Mucosa of descending colon (tissue), 3 donors: ENCODE measurements at regions not wholly inside any gene's neighbourhood (a gene's known extent, or its start where the extent isn't known, plus 50 kb on each side); places are given as distances from the start of the nearest gene placed in this dataset.

Source experiments
- ATAC-seq: fragments of 200-7000 bp; cut with Tn5 transposase; one replicate; pipeline ENCODE4 v1.9.1; 2020; ENCODE audit warnings: mild to moderate bottlenecking, moderate library complexity
- DNase-seq, 3 donors: peaks; one replicate each; pipeline ENCODE4 v3.0.0-alpha.2; 2020
- H3K36me3 ChIP-seq: fragments of 200-600 bp; one replicate; pipeline ENCODE4 v1.8.0; 2021; ENCODE audit warnings: low read depth, mild to moderate bottlenecking
- H3K4me1 ChIP-seq: fragments of 200-600 bp; one replicate; pipeline ENCODE4 v1.8.0; 2021; ENCODE audit warnings: low read depth, mild to moderate bottlenecking
- H3K4me3 ChIP-seq: fragments of 200-600 bp; one replicate; pipeline ENCODE4 v1.8.0; 2021; ENCODE audit warnings: mild to moderate bottlenecking
- H3K9me3 ChIP-seq: fragments of 200-600 bp; one replicate; pipeline ENCODE4 v1.8.0; 2021; ENCODE audit warnings: mild to moderate bottlenecking
- CTCF ChIP-seq: fragments of 200-600 bp; IDR thresholded peaks from one replicate; pipeline ENCODE4 v1.8.0; 2022; ENCODE audit warnings: antibody characterized with exemption, mild to moderate bottlenecking
- intact Hi-C, 2 donors: fragments of 100-400 bp; cut with DNase I in 1 of 2; cut with micrococcal nuclease in 1 of 2; formaldehyde crosslinking; loops; one replicate each; pipeline versions ENCODE4 v1.11.0 to v1.11.1; 2022; cut with DNase I, micrococcal nuclease
- donor health status: DM: no; HTN: no; CAD: no; lungs with moderate emphysema.
- donor health status: DM: no; HTN: no; CAD: no.
- donor health status: DM: no; HTN: yes; CAD: no.

- DNase-seq, result no peak
- Histone ChIP-seq H3K9me3 (peaks cover 21% of the 10 kb centered on the region), H3K36me3 (no peaks in the 10 kb centered on the region), H3K4me1 (no peaks in the 10 kb centered on the region), H3K4me3 (no peak overlapping the region)
- ATAC-seq, result no peak
- intact Hi-C loops, result no loop called here
- no peak for TF ChIP-seq CTCF
These were observed 307.5 kb upstream of the IRX2 start for GRCh38 chr5:3058942-3059341.

GRCh38 chr5:3056866-3057265, 305.4 kb upstream of the IRX2 start:
- DNase-seq, result no peak
- intact Hi-C loops, result no loop called here
- Histone ChIP-seq H3K4me1 (no peaks in the 10 kb centered on the region), H3K4me3 (no peak overlapping the region), H3K9me3 (peaks cover 17% of the 10 kb centered on the region), H3K36me3 (no peaks in the 10 kb centered on the region)
- no peak for ATAC-seq
- TF ChIP-seq CTCF, result no peak

GRCh38 chr5:3051400-3051799, 299.9 kb upstream of the IRX2 start:
- no peak for ATAC-seq
- TF ChIP-seq CTCF, result no peak
- H3K9me3 ChIP-seq, result peaks cover 18% of the 10 kb centered on the region
- H3K36me3 ChIP-seq, result no peaks in the 10 kb centered on the region
- no peak for DNase-seq
- intact Hi-C loops, result no loop called here
- H3K4me3 ChIP-seq, result no peak overlapping the region
- H3K4me1 ChIP-seq, result no peaks in the 10 kb centered on the region

- DNase-seq (no peak), ATAC-seq (no peak)
- H3K4me1 ChIP-seq, result no peaks in the 10 kb centered on the region
- intact Hi-C loops, result no loop called here
- no peak overlapping the region for H3K4me3 ChIP-seq
- H3K9me3 ChIP-seq, result peaks cover 18% of the 10 kb centered on the region
- H3K36me3 ChIP-seq, result no peaks in the 10 kb centered on the region
- no peak for TF ChIP-seq CTCF
These were observed 299.4 kb upstream of the IRX2 start for GRCh38 chr5:3050863-3051262.

GRCh38 chr5:3049261-3049660, 297.8 kb upstream of the IRX2 start:
- Histone ChIP-seq H3K4me1 (no peaks in the 10 kb centered on the region), H3K4me3 (no peak overlapping the region), H3K9me3 (peaks cover 18% of the 10 kb centered on the region), H3K36me3 (no peaks in the 10 kb centered on the region)
- intact Hi-C loops, result no loop called here
- DNase-seq (no peak), ATAC-seq (no peak)
- TF ChIP-seq CTCF, result no peak

- Histone ChIP-seq H3K4me3 (no peak overlapping the region), H3K4me1 (no peaks in the 10 kb centered on the region), H3K9me3 (peaks cover 16% of the 10 kb centered on the region), H3K36me3 (no peaks in the 10 kb centered on the region)
- no peak for ATAC-seq
- intact Hi-C loops, result no loop called here
- no peak for DNase-seq
- no peak for TF ChIP-seq CTCF
These were observed 295.8 kb upstream of the IRX2 start for GRCh38 chr5:3047212-3047774.
